HG02571 (cell line): ENCODE measurements at regions not wholly inside any gene's neighbourhood (a gene's known extent, or its start where the extent isn't known, plus 50 kb on each side); places are given as distances from the start of the nearest gene placed in this dataset.

ENCODE experiments used
- ATAC-seq: cut with Tn5 transposase; IDR thresholded peaks from one replicate; pipeline ENCODE4 v1.9.1; 2021; ENCODE audit warnings: mild to moderate bottlenecking, moderate library complexity; ENCODE audit not compliant: unreplicated experiment

DNA sequence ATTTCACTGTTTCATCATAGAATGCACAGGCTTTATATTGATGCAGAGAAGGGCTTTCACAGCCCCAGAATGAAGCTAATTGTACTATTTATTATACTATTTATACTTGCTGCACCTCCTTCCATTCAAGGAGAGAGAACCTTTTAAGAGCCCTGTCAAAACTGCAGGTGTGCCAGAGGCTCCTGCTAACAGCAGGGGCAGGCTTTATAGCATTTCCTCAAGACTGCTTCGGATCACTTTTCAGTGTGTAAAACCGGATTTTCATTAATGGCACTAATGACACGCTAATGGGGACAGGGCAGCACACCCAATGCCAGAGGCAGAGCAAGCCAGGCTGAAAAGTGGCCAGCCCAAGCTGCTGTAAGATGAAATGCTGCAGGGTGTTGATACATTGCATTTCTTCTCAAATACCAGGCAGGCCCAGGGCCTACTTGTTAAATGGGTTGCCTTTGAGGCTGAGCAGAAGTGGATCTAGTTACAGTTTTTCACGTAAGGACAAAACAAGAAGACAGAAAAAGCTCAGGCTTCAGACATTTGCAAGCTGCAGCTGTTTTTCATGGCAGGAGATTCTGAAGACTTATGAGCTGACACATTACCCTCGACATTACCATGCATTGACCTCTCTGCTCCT is 487.7 kb upstream of the BTBD3 start:
- ATAC-seq, result no peak

DNA sequence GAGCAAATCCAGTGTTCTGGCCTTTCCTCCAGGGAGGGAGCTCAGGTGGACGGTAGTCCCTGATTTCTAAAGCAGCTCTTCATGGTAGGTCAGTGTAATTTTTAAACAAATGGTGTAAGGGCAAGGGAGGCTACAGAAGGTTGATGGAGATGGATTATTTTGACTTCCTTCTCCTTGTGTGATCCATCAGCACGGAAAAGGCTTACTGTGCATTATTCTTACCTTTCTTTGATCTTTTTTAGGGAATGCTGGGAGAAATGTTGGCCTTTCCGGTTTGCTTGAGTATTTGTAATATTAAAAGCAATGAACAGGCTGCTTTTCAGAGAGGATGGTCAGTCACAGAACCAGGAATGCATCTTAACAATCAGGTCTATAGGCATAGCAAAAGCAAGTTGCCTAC is 487.0 kb upstream of the BTBD3 start:
- no peak for ATAC-seq

DNA sequence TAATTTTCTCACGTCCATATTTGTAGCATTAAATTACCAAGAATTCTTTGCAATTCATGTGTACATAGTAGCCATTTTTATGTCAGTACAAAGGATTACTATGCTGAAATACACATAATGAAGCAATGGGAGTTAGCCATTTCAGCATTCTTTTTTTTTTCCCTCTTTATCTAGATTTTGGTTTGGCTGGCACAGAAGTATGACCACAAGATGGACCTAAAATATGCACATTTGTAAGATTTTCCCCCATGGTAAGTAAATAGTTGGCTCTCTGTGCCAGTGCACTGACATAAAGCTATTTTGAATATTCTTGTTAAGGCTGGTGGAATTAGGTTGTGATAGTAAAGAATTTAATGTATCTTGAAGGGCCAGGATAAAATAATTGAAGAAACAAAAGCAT is 486.1 kb upstream of the BTBD3 start:
- no peak for ATAC-seq

GRCh38 chr20:11432407-11432806 is 485.3 kb upstream of the BTBD3 start:
- ATAC-seq, result no peak

GRCh38 chr20:11436113-11436905 is 481.4 kb upstream of the BTBD3 start:
- ATAC-seq, result no peak

- no peak for ATAC-seq
These were observed 480.6 kb upstream of the BTBD3 start for GRCh38 chr20:11437090-11437489.

GRCh38 chr20:11437611-11438380 is 479.9 kb upstream of the BTBD3 start:
- no peak for ATAC-seq

GRCh38 chr20:11438412-11438811 is 479.3 kb upstream of the BTBD3 start:
- ATAC-seq, result no peak

DNA sequence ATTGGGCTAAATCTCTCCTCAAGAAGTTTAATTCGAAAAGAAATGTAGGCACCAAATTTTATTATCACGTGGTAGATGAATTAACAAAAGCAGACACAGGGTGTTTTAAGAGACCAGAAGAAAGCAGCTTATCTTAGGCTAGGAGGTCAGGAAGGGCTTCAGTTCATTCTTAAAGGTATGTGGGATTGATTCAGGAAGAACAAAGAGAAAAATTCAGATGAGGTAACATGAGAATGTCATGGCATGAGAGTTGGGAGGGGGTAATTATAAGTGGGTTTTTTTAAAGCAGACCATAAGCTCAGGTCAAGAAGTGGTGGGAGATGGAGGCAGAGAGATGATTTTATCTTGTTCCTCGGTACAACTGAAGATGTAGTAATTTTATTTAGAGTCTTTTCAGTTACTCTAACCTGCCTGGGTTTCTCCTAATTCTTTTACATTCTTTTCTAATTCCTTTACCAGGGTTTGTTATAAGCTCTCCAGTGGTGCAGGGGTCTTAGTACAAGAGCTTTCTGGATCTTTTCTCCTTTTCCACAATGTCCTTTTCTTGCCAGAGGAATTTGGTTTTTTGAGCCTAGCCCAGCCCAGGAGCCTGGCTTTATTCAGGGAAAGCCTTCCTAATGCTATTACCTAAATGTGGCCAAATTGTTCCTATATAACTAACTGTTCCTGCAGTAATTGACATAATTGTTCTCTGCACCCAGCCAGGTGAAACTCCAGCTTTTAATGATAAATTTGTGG is 474.1 kb upstream of the BTBD3 start:
- ATAC-seq, result no peak

- ATAC-seq, result no peak
These were observed 472.5 kb upstream of the BTBD3 start for GRCh38 chr20:11445161-11445560.

DNA sequence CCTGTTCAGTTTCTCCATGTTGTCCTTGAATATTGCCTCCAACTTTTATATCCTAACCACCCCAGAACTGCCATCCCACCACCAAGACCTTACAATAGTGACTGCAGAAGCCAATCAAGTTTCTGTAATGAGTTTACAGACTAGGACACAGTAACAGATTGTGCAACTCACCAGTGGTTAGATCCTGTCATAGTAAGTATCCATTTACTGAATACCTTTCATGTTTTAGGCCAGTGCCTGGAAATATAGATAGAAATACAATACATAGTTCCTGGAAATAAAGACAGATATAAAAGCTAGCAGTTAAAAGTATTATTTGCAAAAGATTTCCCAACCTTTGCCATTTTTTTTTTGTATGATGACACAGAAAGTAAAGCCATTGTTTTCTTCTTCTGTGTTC is 471.8 kb upstream of the BTBD3 start:
- ATAC-seq, result no peak

- ATAC-seq, result no peak
These were observed 470.2 kb upstream of the BTBD3 start for GRCh38 chr20:11447371-11448100.

- ATAC-seq, result no peak
These were observed 469.1 kb upstream of the BTBD3 start for GRCh38 chr20:11448554-11448953.

DNA sequence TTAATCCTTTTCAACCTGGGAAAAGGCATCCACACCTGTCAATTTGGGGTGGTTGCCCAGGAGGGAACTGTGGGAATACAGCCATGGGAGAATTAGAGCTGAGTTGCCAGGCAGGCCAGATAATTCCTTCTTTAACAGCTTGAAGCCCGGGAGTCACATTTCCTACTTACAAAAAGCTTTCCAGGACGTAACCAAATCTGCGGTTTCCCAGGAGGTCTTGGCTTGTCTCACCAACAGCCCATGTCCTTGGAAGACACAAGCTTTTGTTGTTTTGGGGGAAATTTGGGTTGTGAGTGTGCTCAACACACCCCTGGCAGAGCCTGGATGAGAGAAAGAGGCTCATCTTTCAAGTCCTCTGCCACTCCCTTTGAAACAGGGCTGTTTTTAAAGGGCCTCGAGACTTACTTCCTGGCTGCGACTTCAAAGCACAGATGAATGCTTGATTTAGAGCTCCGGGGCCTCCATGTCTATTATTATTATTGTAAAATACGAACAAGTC is 465.9 kb upstream of the BTBD3 start:
- ATAC-seq, result no peak

DNA sequence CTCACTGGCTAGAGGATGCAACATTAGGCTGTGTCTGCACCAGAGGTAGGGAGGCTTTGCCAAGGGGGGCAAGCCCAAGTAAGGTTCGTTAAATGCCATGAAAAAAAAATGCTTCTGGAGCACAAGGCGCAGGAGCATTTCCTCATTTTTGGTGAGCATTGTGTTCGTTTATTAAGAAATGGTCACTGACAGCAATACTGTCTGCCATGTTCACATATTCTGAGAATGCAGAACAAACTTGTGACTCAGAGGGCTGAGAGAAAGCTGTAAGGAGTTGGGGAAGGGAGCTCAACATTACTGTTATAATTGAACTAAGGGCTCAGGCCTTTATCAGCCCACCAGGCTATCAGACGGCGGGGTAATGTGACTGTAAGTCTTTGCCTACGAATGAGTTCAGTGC is 465.4 kb upstream of the BTBD3 start:
- no peak for ATAC-seq

DNA sequence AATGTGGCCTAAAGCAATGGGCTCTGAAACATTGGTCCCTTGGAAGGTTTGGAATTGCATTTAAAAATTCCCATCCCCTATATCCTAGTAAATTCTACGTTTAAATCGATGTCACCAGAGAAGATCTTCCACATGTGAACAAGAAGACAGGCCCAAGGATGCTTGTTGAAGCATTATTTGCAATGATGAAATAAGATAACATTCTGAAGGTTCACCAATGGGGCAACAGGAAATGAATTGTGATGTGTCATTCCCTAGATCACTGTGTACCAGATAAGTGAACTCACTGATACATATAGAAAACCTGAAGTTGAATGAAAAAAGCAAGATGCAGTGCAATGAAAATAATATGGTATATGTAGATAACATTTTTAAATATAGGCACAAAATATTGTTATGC is 464.3 kb upstream of the BTBD3 start:
- ATAC-seq, result no peak

GRCh38 chr20:11454966-11455799 is 462.5 kb upstream of the BTBD3 start:
- no peak for ATAC-seq

DNA sequence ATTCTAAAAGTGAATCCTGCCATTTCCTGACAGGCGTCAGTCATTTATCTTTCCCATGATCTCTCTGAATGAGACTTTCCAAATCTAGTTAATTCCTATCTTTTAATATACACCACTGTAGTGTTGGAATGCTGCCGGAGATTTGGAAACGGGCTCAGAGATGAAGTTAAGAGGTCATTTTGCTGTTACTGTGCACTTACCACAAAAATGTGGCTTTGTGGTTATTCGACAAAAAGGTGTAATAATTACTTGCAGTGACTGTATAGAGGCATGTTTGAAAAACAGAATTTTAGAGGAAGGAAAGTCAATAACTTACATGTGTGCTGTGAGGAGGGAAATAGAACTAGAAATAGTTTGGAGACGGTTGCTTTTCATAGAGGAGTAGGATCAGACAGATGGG is 460.2 kb upstream of the BTBD3 start:
- no peak for ATAC-seq

GRCh38 chr20:11459090-11459890 is 458.4 kb upstream of the BTBD3 start:
- ATAC-seq, result no peak
